ENCODE measurements at regions not wholly inside any gene's neighbourhood (a gene's known extent, or its start where the extent isn't known, plus 50 kb on each side); places are given as distances from the start of the nearest gene placed in this dataset.

- TF ChIP-seq CTCF (IDR thresholded peaks at IDR 0.05) (no peak), POLR2A (IDR thresholded peaks at IDR 0.05) (no peak), EP300 (IDR thresholded peaks at IDR 0.05) (no peak)
Measured at GRCh38 chr14:51563560-51563959, 88.2 kb upstream of the FRMD6 start.

All from sigmoid colon (tissue), 4 donors.